Uterus (tissue), 3 donors: ENCODE measurements at regions not wholly inside any gene's neighbourhood (a gene's known extent, or its start where the extent isn't known, plus 50 kb on each side); places are given as distances from the start of the nearest gene placed in this dataset.

Experiments used
- DNase-seq, 2 donors: peaks; one replicate each; pipeline ENCODE4 v3.0.0-alpha.2; 2019 to 2020
- H3K27ac ChIP-seq, 2 donors: fragments of 200-600 bp; sonication (generic); 1 replicate in 1 of 2; 2 replicates in 1 of 2; pipeline ENCODE4 v1.5.1; 2016 to 2018
- H3K27me3 ChIP-seq, 2 donors: fragments of 200-600 bp; sonication (generic); one replicate each; pipeline ENCODE4 v1.5.1; 2018 to 2019; ENCODE audit warnings: control low read depth in 1 of 2
- H3K36me3 ChIP-seq, 2 donors: fragments of 200-600 bp; sonication (generic); one replicate each; pipeline ENCODE4 v1.5.1; 2019; ENCODE audit warnings: control low read depth in 1 of 2
- H3K4me1 ChIP-seq, 2 donors: fragments of 200-600 bp; sonication (generic); one replicate each; pipeline ENCODE4 v1.5.1; 2018 to 2019; ENCODE audit warnings: control low read depth in 1 of 2
- H3K4me3 ChIP-seq, 2 donors: fragments of 200-600 bp; sonication (generic); 1 replicate in 1 of 2; 2 replicates in 1 of 2; pipeline ENCODE4 v1.5.1; 2018 to 2019; ENCODE audit warnings: mild to moderate bottlenecking in 1 of 2
- H3K9me3 ChIP-seq, 2 donors: fragments of 200-600 bp; sonication (generic); one replicate each; pipeline ENCODE4 v1.5.1; 2019; ENCODE audit warnings: control low read depth in 1 of 2
- CTCF ChIP-seq, 4 experiments: fragments of 200-600 bp in 2 of 4; fragments of 450-650 bp in 2 of 4; sonication (generic) in 2 of 4; IDR thresholded peaks; one replicate each; pipeline ENCODE4 v1.5.1; 2016 to 2019; ENCODE audit warnings: antibody characterized with exemption in 4 of 4, mild to moderate bottlenecking in 2 of 4, moderate library complexity in 1 of 4
- POLR2A ChIP-seq, 2 donors: fragments of 450-650 bp; IDR thresholded peaks; one replicate each; pipeline ENCODE4 v1.6.1; 2016; ENCODE audit warnings: antibody characterized with exemption in 2 of 2, mild to moderate bottlenecking in 1 of 2, moderate library complexity in 1 of 2
- intact Hi-C: fragments of 100-400 bp; cut with DNase I; formaldehyde crosslinking; loops from one replicate; pipeline ENCODE4 v1.15.1; 2023; ENCODE audit warnings: low total_unique reads
- donor health status: DM: yes; HTN: yes; CAD: no.

- Histone ChIP-seq H3K27me3 (no peaks in the 10 kb centered on the region), H3K9me3 (no peaks in the 10 kb centered on the region), H3K27ac (peak overlapping the region in 1 of 2 donors; percentile 31), H3K4me1 (no peaks in the 10 kb centered on the region), H3K4me3 (peak overlapping the region in 1 of 2 donors; percentile 1), H3K36me3 (no peaks in the 10 kb centered on the region)
- intact Hi-C loops = no loop called here
- DNase-seq = no peak
- TF ChIP-seq POLR2A (IDR thresholded peaks at IDR 0.05) (no peak), CTCF (IDR thresholded peaks at IDR 0.05) (no peak)
Measured at GRCh38 chr12:25052914-25053211, 104.0 kb upstream of the BCAT1 start.

GRCh38 chr12:25052196-25052913 is 103.5 kb upstream of the BCAT1 start:
- Histone ChIP-seq H3K36me3 (no peaks in the 10 kb centered on the region), H3K27me3 (no peaks in the 10 kb centered on the region), H3K27ac (peak overlapping the region in 1 of 2 donors; percentile 31), H3K4me1 (no peaks in the 10 kb centered on the region), H3K4me3 (peak overlapping the region in 1 of 2 donors; percentile 1), H3K9me3 (no peaks in the 10 kb centered on the region)
- no peak for TF ChIP-seq CTCF (IDR thresholded peaks at IDR 0.05)
- TF ChIP-seq POLR2A (IDR thresholded peaks at IDR 0.05) = no peak
- intact Hi-C loops = no loop called here
- no peak for DNase-seq

GRCh38 chr12:25051656-25052195 is 102.8 kb upstream of the BCAT1 start:
- Histone ChIP-seq H3K9me3 (no peaks in the 10 kb centered on the region), H3K4me1 (no peaks in the 10 kb centered on the region), H3K27ac (no peak overlapping the region), H3K36me3 (no peaks in the 10 kb centered on the region), H3K4me3 (no peak overlapping the region), H3K27me3 (no peaks in the 10 kb centered on the region)
- TF ChIP-seq CTCF (IDR thresholded peaks at IDR 0.05) = no peak
- no peak for TF ChIP-seq POLR2A (IDR thresholded peaks at IDR 0.05)
- intact Hi-C loops = no loop called here
- no peak for DNase-seq

GRCh38 chr12:25051171-25051570 is 102.3 kb upstream of the BCAT1 start:
- DNase-seq = no peak
- H3K4me1 ChIP-seq = no peaks in the 10 kb centered on the region
- H3K4me3 ChIP-seq = no peak overlapping the region
- H3K27ac ChIP-seq = no peak overlapping the region
- H3K27me3 ChIP-seq = no peaks in the 10 kb centered on the region
- TF ChIP-seq POLR2A (IDR thresholded peaks at IDR 0.05) (no peak), CTCF (IDR thresholded peaks at IDR 0.05) (no peak)
- H3K9me3 ChIP-seq = peaks cover 0 to 6% of the 10 kb centered on the region in 2 donors
- H3K36me3 ChIP-seq = no peaks in the 10 kb centered on the region
- intact Hi-C loops = no loop called here

GRCh38 chr12:25045869-25046268 is 97.0 kb upstream of the BCAT1 start:
- intact Hi-C loops = no loop called here
- Histone ChIP-seq H3K4me3 (no peak overlapping the region), H3K27ac (no peak overlapping the region), H3K9me3 (peaks cover 0 to 7% of the 10 kb centered on the region in 2 donors), H3K27me3 (no peaks in the 10 kb centered on the region), H3K36me3 (no peaks in the 10 kb centered on the region), H3K4me1 (no peaks in the 10 kb centered on the region)
- TF ChIP-seq CTCF (IDR thresholded peaks at IDR 0.05) (no peak), POLR2A (IDR thresholded peaks at IDR 0.05) (no peak)
- no peak for DNase-seq
